ENCODE measurements at regions not wholly inside any gene's neighbourhood (a gene's known extent, or its start where the extent isn't known, plus 50 kb on each side); places are given as distances from the start of the nearest gene placed in this dataset.

DNA sequence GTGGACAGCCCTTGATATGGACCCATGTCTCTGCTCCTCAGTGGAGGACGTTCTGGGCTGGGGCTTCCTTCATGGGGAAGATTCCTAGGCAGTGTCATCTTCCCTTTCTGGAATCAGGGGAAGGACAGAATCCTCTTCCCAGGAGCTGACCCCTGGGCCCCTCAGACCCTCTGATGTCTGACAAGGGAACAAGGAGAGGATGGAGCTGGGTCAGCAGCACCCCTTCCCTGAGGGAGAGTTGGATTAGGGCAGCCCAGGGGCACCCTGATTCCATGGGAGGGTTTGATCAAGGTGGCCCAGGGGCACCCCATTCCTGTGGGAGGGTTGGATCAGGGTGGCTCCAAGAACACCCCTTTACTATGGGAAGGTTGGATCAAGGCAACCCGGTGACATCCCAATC, 86.5 kb downstream of the ACKR3 start:
- no peak for FAIRE-seq

DNA sequence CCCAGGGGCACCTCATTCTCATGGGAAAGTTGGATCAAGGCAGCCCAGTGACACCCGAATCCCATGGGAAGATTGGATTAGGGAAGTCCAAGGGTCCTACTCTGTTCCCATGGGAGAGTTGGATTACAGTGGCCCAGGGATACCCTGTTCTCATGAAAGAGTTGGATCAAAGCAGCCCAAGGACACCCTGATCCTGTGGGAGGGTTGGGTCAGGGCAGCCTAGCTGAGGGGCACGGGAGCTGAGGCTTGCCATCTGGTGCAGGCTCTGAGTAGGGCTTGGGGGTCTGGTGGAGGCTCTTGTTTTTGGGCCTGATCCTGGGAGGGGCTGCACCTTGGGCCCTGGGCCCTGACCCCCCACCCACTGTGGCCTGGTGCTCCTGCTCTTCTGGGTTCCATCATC, 87.1 kb downstream of the ACKR3 start:
- no peak for FAIRE-seq

DNA sequence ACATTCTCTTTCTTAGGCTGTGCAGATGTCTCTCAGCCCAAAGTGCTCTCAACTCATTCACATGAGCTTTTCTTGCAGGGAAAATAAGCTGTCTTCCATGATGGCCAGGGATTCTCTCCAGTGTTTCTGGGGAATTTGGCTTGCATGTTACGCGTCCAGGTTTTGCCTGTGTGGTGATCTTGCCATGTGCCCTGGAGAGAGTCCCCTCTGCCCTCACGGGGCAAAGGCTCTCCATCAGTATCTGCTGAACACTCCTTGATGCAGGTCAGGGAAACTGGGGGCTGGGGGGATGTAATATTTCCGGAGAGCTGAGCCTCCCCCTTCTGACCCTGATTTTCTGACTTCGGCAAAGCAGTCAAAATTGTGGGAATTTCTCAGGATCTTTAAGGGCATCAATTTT, 87.6 kb downstream of the ACKR3 start:
- no peak for FAIRE-seq

DNA sequence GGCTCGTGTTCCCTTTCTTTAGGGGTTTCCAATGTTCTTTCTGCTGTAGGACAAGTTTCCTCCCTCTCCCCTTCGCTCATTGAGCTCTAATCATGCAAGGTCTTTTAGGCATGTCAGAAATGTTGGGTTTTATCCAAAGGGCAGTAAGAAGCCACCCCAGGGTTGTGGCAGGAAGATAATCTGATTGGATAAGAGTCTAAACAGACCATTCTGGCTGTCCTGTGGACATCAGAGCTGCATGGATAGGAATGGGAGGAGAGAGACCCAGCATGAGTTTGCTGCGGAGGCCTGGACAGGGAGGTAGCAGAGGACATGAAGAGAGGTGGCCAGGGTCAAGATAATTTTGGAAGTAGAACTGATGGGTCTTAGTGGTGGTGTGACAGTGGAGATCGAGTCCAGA, 88.2 kb downstream of the ACKR3 start:
- no peak for FAIRE-seq

DNA sequence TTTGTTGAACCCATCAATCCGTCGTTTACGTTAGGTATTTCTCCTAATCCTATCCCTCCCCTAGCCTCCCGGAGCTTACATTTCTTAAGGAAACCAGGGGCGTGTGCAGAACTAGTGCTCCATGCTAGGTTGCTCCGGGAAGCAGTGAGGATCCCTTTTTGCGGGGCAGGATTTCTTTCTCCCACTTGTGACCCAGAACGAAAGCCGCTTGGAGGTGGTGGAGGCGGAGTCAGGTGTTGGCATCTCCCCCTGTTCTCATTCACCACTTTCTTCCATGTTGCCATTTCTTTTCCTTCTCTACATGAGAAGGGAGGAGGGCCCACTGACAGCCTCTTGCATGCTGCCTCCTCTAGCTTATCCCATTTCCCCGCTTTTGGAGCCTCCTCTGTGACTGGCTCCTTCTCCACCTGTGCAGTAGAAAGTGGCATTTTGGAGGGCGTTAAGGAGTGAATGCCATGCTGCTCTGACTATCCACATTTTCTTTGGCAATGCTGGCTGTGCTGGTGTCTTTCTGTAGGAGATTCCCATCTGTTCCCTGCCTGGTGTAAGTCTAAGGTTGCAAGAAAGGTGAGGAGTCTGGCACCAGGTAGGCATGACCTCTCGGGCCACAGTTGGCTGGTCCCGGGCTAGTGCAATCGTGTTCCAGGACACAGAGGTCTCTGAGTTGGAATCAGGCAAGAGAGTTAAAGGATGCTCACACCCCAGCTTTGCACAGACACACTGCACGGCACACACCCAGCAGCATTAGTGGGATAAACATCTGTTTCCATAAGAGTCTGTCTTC, 89.5 kb downstream of the ACKR3 start:
- no peak for FAIRE-seq

DNA sequence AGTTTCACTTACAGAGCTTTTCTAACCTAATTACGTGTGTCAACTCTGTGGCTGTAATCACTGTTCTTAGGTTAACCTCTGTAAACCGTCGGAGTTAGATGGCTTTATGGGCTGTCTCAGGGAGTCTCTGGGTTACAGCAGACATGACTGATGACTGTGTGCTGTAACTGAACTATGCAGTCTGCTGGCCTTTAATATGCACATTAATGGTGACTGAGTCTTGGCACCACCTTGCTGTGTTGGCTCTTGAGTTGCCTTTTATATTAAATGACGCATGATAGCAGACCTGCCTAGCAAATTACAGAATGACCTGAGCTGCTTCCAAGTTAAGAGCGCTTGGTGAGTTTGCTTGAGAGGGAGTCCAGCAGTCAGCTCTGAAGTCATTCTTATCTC, 90.1 kb downstream of the ACKR3 start:
- no peak for FAIRE-seq

DNA sequence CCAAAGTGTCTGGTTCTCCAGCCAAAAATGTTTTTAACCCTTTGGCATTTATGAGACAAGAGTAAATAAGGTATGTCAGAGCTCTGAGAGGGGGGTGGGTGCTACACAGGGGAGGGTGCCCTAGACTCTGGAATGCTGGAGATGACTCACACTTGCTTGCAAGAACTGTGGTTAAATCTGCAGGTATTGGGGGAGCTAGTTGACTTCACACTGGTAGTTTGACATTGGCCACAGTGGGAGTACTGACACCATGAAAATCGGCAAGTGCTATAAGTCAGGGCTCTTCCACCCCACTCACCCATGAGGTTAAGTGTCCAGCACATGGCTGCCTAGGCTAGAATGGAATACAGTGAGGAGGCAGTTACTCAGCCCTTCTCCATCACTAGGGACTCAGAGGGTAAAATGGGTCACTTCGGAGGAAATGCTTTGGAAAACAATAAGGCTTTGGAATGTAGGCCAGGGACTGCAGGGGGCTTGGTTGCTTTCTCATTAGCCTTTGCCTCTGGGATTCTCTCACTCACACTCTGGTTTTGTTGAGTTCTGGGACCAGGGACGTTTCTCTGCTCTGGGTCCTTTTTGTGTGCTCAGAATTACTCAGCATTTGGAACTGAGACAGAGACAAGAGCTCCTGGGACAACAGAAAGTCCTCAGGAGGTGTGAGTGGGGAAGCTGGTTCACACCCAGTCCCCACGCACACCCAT, 91.6 kb downstream of the ACKR3 start:
- FAIRE-seq = no peak

DNA sequence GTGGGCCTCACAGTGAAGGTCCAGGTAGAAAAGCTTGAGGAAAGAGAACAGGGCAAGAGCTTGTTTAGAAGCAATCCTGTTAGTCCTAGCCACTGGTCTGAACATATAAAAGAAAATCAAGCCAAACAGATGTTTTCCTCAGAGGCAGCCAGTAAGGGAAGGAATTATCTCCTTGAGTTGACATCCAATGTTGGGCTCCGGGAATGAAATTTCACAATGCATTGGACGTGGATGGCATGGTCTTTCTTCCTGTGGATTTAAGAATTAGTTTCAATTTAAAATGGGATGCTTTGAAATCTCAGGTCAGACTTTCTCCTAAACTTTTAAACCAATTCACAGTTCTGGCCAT, 92.1 kb downstream of the ACKR3 start:
- no peak for FAIRE-seq

DNA sequence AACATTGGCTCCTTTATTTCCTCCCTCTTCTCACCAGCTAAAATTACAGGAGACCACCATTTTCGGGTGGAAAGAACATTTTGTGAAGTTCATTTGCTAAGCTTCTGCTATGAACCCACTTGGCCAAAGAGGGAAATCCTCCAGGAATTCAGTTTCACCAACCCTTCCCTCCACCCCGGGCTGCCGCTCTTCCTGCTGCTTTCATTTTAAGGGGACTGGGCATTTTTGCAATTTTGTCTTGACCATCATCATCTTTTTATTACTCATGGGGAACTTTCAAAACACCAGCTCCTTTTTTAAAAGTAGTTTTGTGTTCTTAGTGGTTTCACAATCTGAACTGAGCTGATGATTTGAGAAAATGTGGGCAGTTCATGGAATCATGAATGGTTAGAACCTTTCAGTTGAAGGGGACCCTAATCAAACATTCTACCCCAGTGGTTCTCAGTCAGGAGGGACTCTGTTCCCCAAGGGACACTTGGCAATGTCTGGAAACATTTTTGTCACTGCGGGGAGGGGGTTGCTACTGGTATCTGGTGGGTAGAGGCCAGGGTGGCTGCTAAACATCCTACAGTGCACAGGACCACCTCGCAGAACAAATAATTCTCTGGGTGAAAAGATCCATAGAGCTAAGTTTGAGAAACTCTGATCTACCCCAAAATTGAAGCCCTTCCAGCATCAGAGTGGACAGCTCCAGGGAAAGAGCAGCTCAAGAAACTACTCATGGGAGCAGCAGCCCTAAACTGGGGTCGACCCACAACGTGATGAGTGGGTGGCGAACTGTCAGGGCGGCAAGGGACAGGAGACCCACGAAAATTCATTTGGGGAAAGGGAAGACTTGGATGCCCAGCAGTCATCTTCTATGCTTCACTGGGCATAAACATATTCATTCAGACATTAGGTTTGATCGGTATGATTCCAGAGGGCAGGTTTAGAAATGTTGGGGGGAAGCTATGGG, 92.9 kb downstream of the ACKR3 start:
- no peak for FAIRE-seq

DNA sequence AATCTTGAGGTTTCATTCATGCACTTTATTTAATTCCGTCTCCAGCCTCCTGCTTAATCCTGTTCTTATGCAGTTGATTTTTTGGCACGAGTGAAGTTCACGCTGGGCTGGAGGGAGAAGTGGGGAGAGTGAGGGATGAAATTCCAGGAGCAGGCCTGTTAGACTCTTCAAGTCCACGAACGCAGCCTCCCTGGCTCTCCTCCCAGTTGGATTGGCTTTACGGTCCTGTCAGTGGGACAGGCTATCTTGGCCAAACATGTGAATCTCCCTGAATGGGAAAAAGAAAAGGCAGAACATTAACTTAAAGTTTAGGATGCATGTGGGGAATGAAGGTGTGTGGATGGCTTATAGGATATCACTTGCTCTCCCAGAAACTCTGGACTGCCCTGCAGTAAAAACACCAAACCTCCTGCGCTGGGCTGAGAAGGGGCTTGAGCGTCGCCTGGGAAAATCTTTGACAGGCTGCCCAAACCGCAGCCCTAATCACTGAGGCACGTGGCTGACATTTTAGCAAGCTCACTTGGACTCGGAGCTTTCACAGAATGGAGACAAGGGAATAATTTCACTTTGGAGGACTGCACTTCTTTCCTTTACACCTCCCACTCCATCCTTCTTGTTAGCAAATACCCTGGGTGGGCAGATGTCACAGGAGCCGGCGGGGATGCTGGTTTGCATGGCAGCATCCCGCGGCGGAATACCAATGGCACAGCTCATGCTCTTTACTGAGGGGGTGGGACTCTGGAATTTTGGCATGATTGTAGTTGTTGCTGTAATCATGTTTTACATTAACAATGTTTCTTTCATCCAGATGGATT, 93.9 kb downstream of the ACKR3 start:
- FAIRE-seq = no peak

DNA sequence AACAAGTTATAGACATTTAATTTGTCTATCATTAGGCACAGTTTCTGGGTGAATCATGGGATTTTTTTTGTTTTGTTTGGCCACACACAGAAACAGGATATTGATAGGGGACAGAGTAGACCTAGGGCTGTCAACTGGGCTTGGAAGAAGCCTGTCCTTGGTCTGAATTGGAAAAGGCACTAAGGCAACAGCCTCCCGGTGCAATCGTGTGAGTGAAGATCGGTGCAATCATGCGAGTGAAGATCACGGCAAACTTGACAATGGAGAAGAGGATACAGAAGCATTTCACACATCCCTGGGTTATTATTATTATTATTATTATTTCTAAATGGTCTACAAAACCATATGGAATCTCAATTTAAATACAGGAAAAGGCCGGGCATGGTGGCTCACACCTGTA, 94.5 kb downstream of the ACKR3 start:
- no peak for FAIRE-seq

DNA sequence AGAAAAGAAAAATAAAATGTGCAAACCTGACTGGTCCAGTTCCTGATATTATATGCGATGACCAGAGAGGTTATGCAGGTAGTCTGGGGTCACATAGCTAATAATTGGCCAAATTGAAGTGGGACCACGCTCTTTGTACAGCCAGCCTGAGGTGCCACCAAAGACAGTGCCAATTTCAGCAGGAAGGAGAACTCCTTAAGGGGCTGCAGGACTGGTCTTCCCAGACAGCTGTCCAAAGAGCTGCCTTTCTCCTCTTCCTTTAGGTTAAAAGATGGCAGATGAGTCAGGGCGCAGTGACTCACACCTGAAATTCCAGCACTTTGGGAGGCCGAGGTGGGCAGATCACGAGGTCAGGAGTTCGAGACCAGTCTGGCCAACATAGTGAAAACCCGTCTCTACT, 95.5 kb downstream of the ACKR3 start:
- FAIRE-seq = no peak

DNA sequence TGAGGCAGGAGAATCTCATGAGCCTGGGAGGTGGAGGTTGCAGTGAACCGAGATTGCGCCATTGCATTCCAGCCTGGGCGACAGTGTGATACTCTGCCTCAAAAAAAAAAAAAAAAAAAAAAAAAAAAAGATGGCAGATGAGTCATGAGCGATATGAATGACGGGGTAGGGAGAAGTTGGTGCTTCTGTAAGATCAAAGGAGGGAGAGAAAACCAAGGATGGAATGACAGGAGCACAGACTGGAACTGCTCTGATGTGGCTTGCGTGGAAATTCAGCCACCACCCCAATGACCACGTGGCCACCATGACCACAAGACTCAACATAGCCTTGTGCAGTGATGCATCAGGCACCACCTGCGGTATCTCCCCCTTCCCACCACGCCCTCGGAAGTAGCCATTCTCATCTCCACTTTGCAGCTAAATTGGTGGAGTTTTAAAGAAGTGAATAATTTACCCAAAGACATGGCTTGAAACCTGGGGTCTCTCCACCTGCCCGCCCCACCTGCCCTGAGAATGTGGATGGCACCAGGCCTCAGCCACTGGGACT, 96.0 kb downstream of the ACKR3 start:
- no peak for FAIRE-seq

DNA sequence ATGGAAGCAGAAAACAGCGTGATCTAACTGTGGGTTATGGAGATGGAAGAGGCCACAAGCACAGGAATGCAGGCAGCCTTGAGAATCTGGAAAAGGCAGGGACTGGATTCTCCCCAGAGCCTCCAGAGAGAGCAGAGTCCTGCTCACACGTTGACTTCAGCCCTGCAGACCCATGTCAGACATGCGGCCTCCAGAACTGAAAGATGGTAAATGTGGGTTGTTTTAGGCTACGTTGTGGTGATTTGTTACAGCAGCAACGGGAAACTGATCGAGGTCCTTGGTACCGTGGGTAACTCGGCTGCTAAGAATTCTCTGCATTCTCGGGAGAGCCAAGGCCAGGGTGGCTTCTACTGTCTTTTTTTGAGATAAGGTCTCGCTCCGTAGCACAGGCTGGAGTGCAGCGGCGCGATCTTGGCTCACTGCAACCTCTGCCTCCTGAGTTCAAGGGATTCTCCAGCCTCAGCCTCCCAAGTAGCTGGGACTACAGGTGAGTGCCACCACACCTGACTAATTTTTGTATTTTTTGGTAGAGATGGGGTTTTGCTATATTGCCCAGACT, 97.1 kb downstream of the ACKR3 start:
- no peak for FAIRE-seq

DNA sequence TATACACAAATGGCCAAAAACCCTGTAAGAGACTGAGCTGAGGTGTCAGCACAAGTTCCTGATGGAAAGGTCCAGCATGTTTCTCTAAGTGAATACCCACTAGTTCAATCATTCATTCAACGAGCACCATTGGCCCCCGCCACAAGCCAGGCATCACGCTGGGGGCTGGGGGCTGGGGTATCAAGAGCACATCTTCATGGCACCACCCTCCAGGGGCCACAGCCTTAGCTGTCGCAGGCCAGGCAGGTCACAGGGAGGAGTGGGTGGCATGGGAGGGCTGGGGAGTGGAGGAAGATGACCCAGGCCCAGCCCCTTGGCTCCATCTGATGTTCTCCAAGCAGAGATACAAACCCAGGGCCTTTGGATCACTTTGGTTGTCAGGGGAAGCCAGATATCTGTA, 97.9 kb downstream of the ACKR3 start:
- no peak for FAIRE-seq

DNA sequence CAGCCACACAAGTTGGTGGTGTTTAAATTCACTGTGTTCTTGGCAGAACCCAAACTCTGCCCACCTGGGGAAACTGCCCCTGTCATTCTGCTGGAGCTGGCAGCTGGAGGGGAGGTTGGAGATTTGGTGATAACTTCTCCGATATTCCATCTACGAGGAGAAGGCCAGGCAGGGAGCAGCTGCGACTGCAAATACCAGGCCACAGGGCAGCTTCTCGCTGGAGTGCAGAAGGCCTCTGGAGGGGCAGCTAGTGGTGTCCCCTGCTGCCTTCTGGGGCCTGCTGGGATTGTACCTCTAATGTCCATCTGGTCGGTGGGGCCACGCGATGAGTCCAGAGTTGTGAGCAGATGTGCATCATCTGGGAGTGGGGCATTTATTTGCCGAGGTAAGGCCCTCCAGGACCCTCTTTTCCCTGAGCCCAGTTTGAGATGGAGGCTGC, 98.9 kb downstream of the ACKR3 start:
- no peak for FAIRE-seq

DNA sequence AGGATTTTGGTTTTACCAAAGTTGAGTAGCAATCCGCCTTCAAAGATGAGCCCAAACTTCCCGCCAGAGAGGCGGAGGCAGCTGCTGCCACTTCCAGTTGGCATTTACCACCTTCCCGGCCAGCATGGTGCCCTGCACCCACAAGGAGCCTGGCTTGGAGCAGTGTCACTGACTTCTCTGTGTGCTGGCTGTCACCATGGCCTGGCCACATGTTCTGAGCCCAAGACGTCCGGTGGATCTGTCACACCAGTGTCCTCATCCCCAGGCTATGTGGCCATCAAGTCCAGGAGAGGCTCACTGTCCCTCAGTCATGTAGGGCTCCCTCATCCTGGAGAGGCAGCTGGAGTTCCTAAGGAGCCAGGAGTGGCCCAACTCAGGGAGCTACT, 100.6 kb downstream of the ACKR3 start:
- FAIRE-seq = no peak

DNA sequence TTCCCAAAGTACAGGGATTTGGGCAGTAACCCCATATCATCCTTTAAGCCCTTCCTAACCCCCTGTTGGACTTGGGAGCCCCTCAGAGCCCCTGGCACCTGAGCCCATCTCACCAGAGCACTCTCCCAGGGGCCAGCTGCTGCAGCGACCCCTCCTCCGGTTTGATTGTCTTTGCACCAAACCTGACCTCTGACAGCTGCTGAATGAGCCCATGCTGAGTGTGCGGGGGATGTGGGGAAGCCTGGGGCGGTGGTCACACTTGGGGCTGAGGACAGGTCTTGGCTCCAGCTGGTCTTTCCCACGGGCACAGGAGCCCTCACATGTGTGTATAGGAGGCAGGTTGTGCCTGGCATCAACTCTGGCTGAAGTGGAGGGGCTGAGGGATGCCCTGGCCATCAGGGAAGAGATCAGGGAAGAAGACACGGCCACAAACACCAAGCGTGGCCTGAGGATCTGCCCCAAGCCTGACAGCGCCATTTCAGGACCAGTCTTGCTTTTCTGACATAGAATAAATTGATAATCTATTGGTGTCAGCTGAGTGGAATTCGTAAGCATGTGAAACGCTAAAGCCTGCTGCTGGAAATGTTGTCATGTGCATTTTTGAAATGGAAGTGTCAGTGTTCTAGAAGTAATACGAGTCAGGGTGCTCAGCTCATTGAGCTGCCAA, 102.4 kb downstream of the ACKR3 start:
- FAIRE-seq = no peak

DNA sequence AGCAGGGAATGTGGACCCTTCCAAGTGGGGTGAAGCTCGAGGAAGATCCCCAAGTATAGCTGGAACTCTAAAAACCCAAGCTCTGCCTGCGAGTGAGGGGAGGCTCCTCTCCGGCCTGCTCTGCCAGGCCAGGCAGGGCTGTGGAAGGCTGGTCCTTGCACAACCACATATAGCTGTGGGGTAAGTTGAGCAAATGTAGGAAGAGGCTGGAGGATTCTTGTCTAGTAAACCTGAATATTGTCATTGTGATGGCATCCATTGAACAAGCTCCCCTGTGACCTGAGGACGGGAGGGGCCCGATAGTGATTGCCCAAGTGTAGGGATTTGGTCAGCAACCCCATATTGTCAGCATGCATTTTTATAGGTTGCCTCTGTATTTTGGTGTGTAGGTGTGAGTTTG, 103.0 kb downstream of the ACKR3 start:
- no peak for FAIRE-seq

DNA sequence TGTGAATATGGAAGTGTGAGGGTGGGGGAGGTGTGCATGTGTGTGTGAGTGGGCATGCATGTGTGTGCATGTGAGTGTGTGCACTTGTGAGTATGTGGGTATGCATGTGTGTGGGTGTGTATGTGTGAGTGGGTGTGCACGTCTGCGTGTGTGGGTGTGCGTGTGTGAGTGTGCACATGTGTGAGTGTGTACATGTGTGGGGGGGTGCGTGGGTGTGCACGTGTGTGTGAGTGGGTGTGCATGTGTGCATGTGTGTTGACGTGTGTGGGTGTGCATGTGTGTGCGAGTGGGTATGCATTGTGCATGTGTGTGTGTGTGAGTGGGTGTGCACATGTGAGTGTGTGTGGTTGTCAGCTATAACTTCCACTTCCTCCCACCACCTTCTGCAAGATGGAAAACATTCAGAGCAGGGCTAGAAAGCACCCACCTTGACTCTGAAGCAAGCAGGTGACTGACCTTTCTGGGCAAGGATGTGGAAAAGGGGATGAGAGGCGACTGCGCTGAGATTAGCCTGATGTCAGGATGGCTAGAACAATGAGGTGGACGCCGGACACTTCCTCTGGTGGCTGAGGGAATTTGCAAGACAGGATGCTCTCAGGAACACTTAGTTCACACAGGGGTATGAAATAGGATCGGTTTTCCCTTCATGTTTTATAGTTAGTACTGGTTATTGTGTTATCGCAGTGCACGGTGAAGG, 103.6 kb downstream of the ACKR3 start:
- FAIRE-seq = no peak

DNA sequence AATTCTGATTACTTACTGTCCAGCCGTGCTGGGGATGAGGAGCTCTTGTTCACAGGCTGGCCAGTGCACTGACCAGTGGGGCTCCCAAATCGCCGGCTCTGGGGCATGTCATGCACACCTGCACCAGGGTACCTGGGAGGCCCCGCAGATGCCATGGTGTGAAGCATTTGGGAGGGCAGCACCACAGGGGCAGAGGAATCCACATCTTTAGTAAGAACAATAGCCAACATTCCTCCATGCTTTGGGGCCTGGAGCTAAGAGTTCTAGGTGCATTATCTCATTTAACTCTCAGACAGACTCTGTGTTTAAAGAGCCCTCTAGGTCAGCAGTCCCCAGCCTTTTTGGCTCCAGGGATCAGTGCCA, 104.2 kb downstream of the ACKR3 start:
- FAIRE-seq = no peak

Data from endometrium (tissue), 2 donors.